Caki2 (cell line): ENCODE measurements at regions not wholly inside any gene's neighbourhood (a gene's known extent, or its start where the extent isn't known, plus 50 kb on each side); places are given as distances from the start of the nearest gene placed in this dataset.
"Not testable (repeated sequence)": the region's sequence is repeated elsewhere in the genome, so short reads cannot be mapped to it uniquely, and the experiment has no call there.

ENCODE experiments used
- DNase-seq: peaks from one replicate; pipeline ENCODE4 v3.0.0-alpha.2; 2015; ENCODE audit warnings: low read depth
- in situ Hi-C: cut with HindIII; loops from 2 replicates; pipeline ENCODE4 v1.10.0; 2016; ENCODE audit warnings: low sequenced_read_pairs, low pct_unique_long_range_greater_than_20kb, mixed read lengths

DNA sequence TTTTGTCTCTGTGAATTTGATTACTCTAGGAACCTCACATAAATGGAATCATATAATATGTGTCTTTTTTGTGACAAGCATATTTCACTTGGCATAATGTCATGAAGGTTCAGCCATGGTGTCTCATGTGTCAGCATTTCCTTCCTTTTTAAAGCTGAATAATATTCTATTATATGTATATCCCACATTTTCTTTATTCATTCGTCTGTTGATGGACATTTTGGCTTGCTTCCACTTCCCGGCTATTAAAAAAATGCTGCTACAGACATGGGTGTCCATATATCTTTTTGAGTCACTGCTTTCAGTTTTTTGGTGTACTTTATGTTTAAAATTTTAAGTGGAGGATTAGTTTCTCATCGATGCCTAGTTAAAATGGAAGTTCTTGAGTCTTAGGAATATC lies 59.8 kb upstream of the C5orf63 start:
- in situ Hi-C loops = no loop called here
- DNase-seq = no peak

DNA sequence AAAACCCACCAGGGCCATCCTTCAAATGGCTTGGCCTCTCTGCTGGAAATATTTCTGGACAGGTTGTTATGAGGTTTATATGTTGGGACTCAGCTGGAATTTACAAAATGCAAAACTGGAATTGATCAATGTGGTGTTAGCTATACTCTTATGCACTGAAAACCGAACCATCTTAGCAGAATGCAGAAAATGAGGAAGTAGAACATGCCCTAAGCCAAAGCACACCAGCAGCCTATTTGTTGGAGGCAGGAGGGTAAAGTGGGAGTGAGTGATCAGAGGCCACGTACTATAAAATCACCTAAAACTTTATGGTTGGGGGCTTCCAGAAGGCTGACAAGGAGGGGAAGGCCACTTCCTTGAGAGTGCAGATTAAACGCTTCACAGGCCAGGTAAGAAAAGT lies 63.6 kb upstream of the C5orf63 start:
- in situ Hi-C loops = no loop called here

DNA sequence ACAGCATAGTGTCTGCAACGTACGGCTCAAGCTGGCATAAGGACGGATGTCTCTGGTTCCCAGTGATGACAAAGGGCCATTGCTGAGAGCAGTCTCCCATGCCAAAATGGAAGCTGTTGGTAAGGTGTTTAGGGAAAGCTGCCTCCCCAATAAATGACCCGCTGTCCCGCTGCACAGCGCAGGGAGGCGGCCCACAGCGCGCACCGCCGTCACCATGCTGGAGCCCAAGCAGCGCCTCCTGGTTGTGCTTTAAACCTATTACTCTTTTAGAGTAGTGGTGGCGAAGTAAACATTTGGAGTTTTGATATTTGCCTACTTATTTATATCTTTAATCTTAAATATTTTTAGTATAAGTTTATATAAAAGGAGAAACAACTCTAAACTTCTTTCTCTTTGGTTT lies 70.4 kb upstream of the C5orf63 start:
- DNase-seq = no peak
- in situ Hi-C loops = no loop called here

More for the DNA sequence above, 63.6 kb upstream of the C5orf63 start:
- no peak for DNase-seq

DNA sequence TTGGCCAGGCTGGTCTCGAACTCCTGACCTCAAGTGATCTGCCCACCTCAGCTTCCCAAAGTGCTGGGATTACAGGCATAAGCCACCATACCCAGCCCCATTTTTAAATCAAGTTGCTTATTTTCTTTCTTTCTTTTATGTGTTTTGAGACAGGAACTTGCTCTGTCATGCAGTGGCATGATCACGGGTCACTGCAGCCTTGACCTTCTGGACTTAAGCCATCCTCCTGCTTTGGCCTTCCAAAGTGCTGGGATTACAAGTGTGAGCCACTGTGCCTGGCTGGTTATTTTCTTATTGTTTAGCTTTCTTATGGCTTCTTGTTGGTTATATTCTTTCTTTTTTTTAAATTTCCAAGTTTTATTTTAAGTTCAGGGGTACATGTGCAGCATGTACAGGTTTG lies 79.7 kb upstream of the C5orf63 start:
- DNase-seq = peak; percentile 18
- in situ Hi-C loops = no loop called here

DNA sequence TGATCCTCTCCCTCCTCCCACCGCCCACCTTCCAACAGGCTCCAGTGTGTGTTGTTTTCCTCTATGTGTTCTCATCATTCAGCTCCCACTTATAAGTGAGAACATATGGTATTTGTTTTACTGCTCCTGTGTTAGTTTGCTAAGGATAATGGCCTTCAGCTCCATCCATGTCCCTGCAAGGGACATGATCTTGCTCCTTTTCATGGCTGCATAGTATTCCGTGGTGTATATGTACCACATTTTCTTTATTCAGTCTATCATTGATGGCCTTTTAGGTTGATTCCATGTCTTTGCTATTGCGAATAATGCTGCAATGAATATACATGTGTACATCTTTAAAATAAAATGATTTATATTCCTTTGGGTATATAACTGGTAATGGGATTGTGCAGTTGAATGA lies 80.2 kb upstream of the C5orf63 start:
- no peak for DNase-seq
- in situ Hi-C loops = no loop called here

DNA sequence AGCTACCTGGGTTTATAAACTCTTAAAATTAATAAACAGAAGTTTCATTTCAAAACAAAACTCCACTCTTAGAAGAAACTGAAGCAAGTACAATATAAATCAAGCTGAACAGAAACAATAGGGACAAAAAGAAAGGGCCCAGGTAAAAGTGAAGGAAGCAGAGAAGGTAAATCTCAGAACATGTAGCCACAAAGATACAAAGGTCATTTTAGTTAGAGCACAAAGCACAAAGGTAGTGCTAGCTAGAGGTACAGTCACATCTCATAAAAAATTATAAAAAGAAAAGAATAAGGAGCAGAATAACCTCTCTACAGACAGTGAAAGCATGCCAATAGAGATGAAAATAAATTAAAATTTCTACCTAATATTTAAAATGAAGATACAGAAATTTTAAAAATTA lies 90.4 kb upstream of the C5orf63 start:
- in situ Hi-C loops = no loop called here

DNA sequence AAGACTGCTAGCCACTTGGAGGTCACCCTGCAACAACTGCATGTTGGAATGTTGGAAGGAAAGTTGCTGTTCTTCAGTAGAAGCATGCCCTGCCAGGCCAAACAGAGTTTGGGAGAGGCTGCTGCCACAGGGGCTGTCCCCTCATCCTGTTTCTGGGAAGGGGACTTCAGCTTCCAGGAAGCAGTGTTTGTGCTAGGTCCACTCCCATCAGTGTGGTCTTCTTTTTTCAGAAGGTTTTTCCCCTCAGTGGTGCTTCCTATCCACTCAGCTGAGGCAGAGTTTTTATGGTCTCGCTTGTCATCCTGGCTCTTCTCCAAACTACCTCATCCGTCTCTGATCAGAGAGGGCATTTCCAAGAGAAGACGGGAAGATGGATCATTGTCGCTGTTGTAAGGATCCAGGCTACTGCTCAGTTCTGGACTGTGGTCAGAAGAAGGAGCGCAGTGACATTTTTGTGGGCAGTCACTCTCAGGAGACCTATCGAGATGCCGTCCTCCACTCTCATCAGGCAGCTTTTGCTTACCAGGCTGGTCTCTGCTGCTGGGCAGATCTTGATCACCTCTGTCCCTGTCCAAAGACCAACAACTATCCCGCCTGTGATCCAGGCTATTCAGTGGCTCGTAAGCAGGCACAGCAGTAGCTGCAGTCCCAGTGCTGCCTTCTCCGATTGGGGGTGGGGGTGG lies 97.8 kb upstream of the C5orf63 start:
- DNase-seq = no peak
- in situ Hi-C loops = no loop called here

More for the DNA sequence above, 90.4 kb upstream of the C5orf63 start:
- DNase-seq = no peak

DNA sequence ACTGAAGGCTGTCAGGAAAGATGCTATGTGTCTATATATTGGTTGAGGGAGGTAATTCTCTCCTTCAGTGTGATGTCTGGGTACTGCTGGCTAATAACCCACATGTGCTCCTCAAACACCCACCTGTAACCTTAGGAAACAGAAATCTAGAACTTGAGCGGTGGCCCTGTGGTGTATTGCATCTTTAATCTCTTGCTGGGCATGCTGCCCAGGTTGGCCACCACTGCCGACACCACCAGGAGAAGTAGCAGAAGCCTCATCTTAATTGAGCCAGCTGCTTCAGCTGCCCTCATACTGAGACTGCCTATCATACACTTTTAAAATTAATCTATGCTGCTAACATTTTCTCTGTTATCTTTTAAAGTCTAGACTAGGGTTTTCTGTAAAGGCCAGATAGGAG lies 103.5 kb upstream of the C5orf63 start:
- no peak for DNase-seq
- in situ Hi-C loops = no loop called here

DNA sequence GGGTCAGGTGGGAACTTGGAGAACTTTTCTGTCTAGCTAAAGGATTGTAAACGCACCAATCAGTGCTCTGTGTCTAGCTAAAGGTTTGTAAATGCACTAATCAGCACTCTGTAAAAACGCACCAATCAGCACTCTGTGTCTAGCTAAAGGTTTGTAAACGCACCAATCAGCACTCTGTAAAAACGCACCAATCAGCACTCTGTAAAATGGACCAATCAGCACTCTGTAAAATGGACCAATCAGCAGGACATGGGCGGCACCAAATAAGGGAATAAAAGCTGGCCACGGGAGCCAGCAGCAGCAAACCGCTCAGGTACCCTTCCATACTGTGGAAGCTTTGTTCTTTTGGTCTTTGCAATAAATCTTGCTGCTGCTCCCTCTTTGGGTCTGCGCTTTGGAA lies 108.0 kb upstream of the MEGF10 start:
- DNase-seq, in situ Hi-C loops: not testable (repeated sequence)

DNA sequence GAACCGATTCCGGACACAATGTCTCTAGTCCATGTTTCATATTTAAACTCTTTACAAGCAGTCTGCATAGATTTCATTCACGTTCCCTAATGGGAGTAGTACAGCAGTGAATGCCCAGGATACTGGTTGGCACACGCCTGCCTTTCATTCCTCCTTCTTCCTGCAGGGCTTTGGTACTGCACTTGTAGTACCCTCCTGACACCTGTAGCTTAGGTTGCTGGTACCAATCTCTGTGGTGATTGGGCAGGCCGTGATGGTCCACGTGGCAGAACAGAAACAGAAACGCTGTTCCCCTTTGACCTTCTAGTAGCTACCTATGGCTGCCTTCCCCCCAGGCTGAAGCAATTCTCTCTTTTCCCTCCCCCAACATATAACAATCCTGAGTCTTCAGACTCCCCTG lies 107.3 kb upstream of the MEGF10 start:
- in situ Hi-C loops = no loop called here
- DNase-seq = no peak

DNA sequence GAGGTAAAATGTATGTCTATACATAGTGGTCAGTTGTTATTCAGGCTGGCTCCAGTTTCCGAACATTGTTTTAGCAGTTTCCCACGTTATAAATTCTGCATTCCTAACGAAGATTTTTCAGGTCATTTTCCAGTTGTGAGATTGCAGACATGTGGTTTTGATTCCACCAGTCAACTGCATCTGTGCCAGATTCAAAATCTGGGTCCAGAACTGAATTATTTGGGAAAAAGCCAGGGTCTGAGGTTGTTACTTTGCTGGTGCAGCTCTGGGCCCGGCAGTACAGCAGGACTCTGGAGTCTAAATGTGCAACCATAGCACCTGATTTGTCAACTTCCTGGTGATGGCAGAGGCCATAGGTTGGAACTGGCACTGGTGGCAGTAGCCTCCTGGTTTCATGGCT lies 105.7 kb upstream of the MEGF10 start:
- no peak for DNase-seq
- in situ Hi-C loops = no loop called here

DNA sequence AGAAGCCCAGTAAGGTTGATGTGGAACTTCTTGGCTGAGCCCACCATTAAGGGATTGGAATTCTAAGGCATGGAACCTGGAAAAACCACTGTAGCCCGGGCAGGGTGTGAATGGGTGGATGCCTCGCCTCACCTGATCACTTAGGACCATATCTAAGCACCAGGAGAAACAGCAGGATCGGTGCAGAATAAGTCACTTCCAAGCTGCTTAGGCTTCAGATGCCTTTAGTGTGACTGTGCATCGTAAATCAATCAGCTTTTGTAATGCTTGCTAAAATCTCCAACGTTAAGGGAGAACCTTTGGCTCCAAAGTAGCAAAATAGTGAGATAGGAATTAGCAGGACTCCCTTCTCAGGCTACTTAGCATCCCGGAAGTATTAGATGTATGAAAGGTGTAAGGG lies 103.9 kb upstream of the MEGF10 start:
- peak; percentile 30 for DNase-seq
- in situ Hi-C loops = no loop called here

DNA sequence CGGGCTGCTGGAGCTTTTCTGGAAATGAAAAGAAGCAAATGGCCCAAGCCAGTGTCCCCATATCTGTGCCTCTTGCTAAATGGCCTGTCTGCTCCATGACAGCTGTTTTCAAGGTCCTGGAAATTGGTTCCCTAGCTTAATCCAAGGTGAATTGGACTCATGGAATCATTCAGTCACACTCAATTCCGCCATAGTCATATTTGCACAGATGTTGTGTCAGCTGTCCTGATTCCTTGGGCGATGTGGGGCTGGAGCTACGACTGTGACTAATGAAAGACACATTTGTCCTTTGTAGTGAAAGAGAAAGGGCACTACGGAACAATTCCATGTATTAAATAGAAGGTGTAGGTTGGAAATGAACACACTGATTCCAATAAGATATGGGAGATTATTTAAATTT lies 102.9 kb upstream of the MEGF10 start:
- in situ Hi-C loops = no loop called here

DNA sequence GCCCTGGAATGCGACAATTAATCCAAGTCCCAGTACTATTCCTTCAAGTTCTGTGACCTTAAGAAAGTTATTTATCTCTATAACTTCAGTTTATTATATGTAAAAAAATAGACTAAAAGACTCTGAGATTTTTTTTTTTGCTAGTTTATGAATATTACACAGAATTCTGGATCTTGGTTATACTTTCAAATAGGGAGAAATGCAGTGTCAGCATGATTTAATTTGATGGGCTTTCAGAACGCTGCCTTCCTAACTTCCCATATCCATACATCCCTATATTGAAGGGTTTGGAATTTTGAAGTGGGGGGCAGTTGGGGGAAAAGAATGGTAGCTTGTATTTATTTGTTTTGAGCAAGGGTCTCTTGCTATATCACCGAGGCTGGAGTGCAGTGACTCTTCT lies 98.4 kb upstream of the MEGF10 start:
- in situ Hi-C loops = no loop called here
- no peak for DNase-seq

More for the DNA sequence above, 102.9 kb upstream of the MEGF10 start:
- no peak for DNase-seq

DNA sequence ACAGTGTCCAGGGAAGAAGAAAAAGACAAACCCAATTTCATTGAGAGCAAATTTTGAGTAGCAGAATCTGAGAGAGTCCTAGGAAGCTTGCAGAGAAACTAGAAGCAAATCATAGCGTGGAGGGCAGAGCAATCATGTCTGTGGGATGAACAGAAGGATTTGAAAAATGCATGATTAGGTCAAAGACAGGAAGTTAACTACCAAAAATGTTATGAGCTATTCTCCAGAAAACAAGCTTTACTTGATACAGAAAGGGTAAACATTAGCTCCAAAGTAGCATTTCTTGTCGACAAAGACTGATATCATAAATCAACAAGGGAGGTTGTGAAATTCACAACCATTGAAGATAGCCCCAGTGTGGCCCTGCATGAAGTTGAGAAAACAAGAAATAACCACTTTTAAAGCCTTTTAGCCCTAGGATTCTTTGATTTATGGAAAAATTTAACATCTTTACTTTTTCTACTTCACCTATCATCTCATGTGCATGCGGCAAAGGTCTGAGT lies 97.7 kb upstream of the MEGF10 start:
- in situ Hi-C loops = no loop called here
- no peak for DNase-seq

DNA sequence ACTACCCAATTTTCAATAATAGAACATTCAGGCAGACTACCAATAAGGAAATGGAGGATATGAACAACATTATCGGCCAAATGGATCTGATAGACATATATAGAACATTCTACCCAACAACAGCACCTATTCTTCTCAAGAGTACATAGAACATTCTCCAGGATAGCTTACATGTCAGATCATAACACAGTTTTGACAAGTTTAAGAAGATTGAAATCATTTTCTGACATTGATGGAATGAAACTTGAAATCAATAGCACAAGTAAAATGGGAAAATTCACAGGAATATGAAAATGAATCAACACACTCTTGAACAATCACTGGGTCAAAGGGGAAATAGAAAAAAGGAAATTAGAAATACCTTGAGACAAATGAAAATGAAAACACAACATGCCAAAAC lies 94.6 kb upstream of the MEGF10 start:
- DNase-seq = no peak
- in situ Hi-C loops = no loop called here

DNA sequence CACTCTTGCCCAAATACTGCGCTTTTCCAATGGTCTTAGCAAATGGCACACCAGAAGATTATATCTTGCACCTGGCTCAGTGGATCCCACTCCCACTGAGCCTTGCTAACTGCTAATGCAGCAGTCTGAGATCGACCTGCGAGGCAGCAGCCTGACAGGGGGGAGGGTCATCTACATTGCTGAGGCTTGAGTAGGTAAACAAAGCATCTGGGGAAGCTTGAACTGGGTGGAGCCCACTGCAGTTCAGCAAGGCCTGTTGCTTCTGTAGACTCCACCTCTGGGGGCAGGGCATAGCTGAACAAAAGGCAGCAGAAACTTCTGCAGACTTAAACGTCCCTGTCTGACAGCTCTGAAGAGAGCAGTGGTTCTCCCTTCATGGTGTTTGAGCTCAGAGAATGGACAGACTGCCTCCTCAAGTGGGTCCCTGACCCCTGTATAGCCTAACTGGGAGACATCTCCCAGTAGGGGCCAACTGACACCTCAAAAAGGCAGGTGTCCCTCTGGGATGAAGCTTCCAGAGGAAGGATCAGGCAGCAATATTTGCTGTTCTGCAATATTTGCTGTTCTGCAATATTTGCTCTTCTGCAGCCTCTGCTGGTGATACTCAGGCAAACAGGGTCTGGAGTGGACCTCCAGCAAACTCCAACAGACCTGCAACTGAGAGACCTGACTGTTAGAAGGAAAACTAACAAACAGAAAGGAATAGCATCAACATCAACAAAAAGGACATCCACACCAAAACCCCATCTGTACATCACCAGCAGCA lies 93.0 kb upstream of the MEGF10 start:
- DNase-seq, in situ Hi-C loops: not testable (repeated sequence)

DNA sequence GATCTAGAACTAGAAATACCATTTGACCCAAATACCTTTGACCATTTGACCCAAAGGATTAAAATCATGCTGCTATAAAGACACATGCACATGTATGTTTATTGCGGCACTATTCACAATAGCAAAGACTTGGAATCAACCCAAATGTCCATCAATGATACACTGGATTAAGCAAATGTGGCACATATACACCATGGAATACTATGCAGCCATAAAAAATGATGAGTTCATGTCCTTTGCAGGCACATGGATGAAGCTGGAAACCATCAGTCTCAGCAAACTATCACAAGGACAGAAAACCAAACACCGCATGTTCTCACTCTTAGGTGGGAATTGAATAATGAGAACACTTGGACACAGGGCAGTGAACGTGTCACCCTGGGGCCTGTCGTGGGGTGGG lies 87.9 kb upstream of the MEGF10 start:
- in situ Hi-C loops, DNase-seq: not testable (repeated sequence)

DNA sequence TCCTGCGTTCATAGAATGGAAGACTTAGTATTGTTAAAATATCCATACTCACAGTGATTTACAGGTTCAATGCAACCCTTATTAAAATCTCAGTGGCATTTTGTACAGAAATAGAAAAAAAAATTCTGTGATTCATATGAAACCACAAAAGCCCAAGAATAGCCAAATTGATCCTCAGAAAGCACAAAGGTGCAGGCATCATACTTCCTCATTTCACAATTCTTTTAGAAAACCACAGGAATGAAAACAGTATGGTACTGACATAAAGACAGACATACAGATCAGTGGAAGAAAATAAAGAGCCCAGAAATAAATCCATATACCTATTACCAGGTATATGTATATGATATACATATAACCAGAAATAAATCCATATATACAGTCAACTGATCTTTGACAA lies 86.8 kb upstream of the MEGF10 start:
- DNase-seq = peak; percentile 30
- in situ Hi-C loops = no loop called here

DNA sequence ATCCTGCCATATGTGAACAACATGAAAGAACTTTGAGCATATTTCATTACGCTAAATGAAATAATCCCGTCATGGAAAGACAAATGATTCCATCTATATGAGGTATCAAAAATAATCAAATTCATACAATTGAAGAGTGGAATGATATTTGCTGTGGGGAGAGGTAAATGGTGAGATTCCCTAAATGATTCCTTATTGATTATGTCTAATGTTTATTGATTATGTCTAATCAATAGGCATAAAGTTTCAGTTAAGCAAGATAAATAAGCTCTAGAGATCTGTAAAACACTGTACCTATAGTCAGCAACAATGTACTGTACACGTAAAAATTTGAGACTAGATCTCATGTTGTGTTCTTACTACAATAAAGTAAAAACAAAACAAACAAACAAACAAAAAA lies 85.4 kb upstream of the MEGF10 start:
- no peak for DNase-seq
- in situ Hi-C loops = no loop called here
